Endothelial cell (in vitro differentiated cells): ENCODE measurements at regions not wholly inside any gene's neighbourhood (a gene's known extent, or its start where the extent isn't known, plus 50 kb on each side); places are given as distances from the start of the nearest gene placed in this dataset.

Experiments
- DNase-seq: peaks from one replicate; pipeline ENCODE4 v3.0.0; 2021; ENCODE audit warnings: low spot score
- H3K27ac Mint-ChIP-seq: one replicate; pipeline ENCODE4 v1.8.0; 2021; ENCODE audit warnings: mixed read lengths, inconsistent platforms; ENCODE audit not compliant: unreplicated experiment
- H3K27me3 Mint-ChIP-seq: one replicate; pipeline ENCODE4 v1.8.0; 2021; ENCODE audit warnings: mild to moderate bottlenecking, moderate library complexity, mixed read lengths, inconsistent platforms; ENCODE audit not compliant: unreplicated experiment
- H3K36me3 Mint-ChIP-seq: one replicate; pipeline ENCODE4 v1.8.0; 2021; ENCODE audit warnings: mild to moderate bottlenecking, low read depth, mixed read lengths, inconsistent platforms; ENCODE audit not compliant: unreplicated experiment
- H3K4me1 Mint-ChIP-seq: one replicate; pipeline ENCODE4 v1.8.0; 2021; ENCODE audit warnings: mild to moderate bottlenecking, mixed read lengths, inconsistent platforms; ENCODE audit not compliant: unreplicated experiment
- H3K4me3 Mint-ChIP-seq: one replicate; pipeline ENCODE4 v1.8.0; 2021; ENCODE audit warnings: mild to moderate bottlenecking, mixed read lengths, inconsistent platforms; ENCODE audit not compliant: unreplicated experiment
- H3K9me3 Mint-ChIP-seq: one replicate; pipeline ENCODE4 v1.8.0; 2021; ENCODE audit warnings: mixed read lengths, inconsistent platforms; ENCODE audit not compliant: unreplicated experiment
- TF ChIP-seq, protein P1 (sequence below): fragments of 200-600 bp; sonication (generic); IDR thresholded peaks from one replicate; pipeline ENCODE4 v1.5.0; 2021; ENCODE audit warnings: antibody characterized with exemption; ENCODE audit not compliant: unreplicated experiment

DNA sequence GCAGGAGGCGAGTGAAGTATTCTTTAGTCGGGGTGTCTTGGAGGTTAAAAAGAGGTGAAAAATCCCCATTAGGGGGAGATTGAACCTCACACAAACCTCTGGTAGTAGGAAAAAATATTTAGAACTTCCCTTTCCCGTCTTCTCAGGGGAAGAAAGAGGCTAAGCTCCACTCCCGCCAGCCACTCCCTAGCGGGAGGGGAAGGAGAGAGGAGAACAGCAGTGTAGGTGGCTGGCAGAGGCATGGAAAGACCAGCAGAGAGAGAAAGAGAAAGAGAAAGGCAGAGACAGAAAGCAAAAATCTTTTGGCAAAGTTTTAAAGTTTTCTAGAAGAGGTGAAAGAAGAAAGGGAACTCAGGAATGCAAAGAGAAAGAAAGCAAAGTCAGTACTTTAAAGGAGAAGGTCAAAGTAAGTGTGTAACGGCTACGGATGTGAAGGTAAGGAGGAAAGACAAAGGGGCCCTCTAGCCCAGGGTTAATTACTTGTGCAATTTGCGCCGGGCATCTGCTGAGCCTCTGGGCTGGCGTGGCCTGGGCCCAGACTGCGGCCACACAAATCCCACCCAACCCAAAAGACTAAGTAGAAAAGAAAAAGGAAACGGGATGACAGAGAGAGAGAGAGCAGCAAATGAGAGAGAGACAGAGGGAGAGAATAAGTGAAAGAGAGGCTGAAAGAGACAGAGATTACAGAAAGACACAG is 72.3 kb upstream of the ZNF746 start:
- Mint-ChIP-seq H3K36me3 (peaks cover 49% of the 10 kb centered on the region), H3K4me3 (no peak overlapping the region), H3K27me3 (peaks cover 2% of the 10 kb centered on the region), H3K27ac (no peak overlapping the region), H3K4me1 (peaks cover 24% of the 10 kb centered on the region), H3K9me3 (peaks cover 7% of the 10 kb centered on the region)
- DNase-seq, result no peak
- TF ChIP-seq, protein P1, sequence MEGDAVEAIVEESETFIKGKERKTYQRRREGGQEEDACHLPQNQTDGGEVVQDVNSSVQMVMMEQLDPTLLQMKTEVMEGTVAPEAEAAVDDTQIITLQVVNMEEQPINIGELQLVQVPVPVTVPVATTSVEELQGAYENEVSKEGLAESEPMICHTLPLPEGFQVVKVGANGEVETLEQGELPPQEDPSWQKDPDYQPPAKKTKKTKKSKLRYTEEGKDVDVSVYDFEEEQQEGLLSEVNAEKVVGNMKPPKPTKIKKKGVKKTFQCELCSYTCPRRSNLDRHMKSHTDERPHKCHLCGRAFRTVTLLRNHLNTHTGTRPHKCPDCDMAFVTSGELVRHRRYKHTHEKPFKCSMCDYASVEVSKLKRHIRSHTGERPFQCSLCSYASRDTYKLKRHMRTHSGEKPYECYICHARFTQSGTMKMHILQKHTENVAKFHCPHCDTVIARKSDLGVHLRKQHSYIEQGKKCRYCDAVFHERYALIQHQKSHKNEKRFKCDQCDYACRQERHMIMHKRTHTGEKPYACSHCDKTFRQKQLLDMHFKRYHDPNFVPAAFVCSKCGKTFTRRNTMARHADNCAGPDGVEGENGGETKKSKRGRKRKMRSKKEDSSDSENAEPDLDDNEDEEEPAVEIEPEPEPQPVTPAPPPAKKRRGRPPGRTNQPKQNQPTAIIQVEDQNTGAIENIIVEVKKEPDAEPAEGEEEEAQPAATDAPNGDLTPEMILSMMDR, result no peak

DNA sequence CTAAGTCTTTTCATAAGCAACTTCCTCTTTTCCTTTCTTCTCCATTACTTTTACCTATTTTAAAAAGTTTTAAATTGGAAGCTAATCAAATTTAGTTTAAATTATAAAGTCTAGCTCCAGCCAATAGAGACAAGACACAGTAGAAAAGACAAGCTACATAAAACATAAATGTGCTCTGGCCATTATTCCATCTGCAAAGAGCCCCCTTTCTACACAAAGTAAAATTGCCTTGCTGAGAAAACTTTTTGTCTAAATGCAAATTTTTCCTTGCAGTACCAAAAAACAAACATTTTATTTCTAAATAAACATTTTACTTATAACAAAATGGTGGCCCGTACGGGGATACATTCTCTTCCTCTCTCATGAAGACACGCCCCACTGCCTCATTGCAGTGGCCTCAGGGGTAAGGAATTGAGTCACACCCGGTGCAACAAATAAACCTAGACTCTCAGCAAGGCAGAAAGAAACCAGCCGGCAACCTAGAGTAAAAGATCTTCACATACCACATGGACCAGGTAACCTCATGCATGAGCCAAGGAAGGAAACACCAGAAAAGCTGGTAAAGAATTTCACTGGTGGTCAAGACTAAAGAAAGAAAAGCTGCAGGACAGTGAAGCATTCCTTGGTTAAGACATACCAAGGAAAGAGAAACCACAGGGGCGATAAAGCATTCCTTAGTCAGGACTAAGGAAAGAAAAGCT is 71.6 kb upstream of the ZNF746 start:
- Mint-ChIP-seq H3K36me3 (peaks cover 49% of the 10 kb centered on the region), H3K9me3 (peaks cover 7% of the 10 kb centered on the region), H3K4me3 (no peak overlapping the region), H3K27ac (no peak overlapping the region), H3K27me3 (peaks cover 3% of the 10 kb centered on the region), H3K4me1 (peaks cover 26% of the 10 kb centered on the region)
- TF ChIP-seq, protein P1, result no peak
- no peak for DNase-seq

DNA sequence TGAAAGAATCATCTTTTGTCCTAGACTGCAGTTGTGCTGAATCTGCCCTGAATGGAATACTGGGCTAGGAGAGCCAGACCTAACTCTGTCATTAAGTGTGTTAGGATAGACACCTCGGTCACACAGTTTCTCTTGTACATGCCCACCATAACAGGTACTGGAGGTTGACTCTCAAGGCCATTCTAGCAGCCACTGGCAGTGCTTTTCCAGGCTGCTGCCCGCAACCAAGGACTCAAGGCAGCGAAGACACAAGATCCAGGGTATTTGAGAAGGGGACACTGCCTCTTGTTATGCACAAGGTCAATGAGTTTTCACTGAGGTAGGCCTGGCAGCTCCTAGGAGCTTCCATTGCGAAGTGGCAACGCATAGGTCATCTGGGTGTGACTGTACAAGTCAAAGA is 70.6 kb upstream of the ZNF746 start:
- H3K36me3 Mint-ChIP-seq, result peaks cover 46% of the 10 kb centered on the region
- TF ChIP-seq, protein P1, result no peak
- H3K4me3 Mint-ChIP-seq, result no peak overlapping the region
- peaks cover 7% of the 10 kb centered on the region for H3K9me3 Mint-ChIP-seq
- H3K4me1 Mint-ChIP-seq, result peaks cover 26% of the 10 kb centered on the region
- H3K27me3 Mint-ChIP-seq, result peaks cover 2% of the 10 kb centered on the region
- H3K27ac Mint-ChIP-seq, result no peak overlapping the region
- DNase-seq, result no peak

- Mint-ChIP-seq H3K27me3 (peaks cover 2% of the 10 kb centered on the region), H3K4me3 (no peak overlapping the region), H3K36me3 (peaks cover 35% of the 10 kb centered on the region), H3K4me1 (peaks cover 27% of the 10 kb centered on the region), H3K9me3 (peaks cover 7% of the 10 kb centered on the region), H3K27ac (no peak overlapping the region)
- DNase-seq, result no peak
- TF ChIP-seq, protein P1, result no peak
These were observed 68.5 kb upstream of the ZNF746 start for GRCh38 chr7:149566103-149566502.

- Mint-ChIP-seq H3K27ac (no peak overlapping the region), H3K36me3 (peaks cover 34% of the 10 kb centered on the region), H3K4me3 (no peak overlapping the region), H3K4me1 (peaks cover 30% of the 10 kb centered on the region), H3K9me3 (peaks cover 4% of the 10 kb centered on the region), H3K27me3 (peaks cover 2% of the 10 kb centered on the region)
- no peak for DNase-seq
- TF ChIP-seq, protein P1, result no peak
These were observed 67.4 kb upstream of the ZNF746 start for GRCh38 chr7:149565096-149565382.
